ENCODE measurements at regions not wholly inside any gene's neighbourhood (a gene's known extent, or its start where the extent isn't known, plus 50 kb on each side); places are given as distances from the start of the nearest gene placed in this dataset.

DNA sequence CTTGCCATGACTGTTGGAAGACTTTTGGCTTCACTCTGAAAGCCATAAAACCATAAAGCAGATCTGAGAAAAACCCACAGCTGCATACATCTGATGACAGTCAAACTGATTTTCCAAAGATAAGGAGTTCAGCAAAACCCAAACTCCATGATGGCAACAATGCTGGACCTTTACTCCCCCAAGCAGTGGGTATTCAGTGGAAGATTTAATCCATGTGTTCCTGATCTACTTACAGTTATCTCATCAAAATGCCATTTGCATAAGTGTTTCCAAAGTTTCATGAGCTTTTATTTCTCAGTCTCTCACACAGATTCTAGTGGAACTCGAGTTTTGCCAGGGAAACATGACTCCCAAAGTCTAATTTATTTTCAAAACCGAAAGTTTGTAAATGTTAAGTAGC is 184.9 kb downstream of the ZC3H11B start:
- no peaks in the 10 kb centered on the region for H3K9me3 ChIP-seq (ENCODE audit: control insufficient read depth in 2 of 3, insufficient read depth in 1 of 3, low read length in 3 of 3)
- no peaks in the 10 kb centered on the region for H3K36me3 ChIP-seq (ENCODE audit: control insufficient read depth in 2 of 3, insufficient read depth in 3 of 3, low read length in 3 of 3)
- TF ChIP-seq, protein P1, sequence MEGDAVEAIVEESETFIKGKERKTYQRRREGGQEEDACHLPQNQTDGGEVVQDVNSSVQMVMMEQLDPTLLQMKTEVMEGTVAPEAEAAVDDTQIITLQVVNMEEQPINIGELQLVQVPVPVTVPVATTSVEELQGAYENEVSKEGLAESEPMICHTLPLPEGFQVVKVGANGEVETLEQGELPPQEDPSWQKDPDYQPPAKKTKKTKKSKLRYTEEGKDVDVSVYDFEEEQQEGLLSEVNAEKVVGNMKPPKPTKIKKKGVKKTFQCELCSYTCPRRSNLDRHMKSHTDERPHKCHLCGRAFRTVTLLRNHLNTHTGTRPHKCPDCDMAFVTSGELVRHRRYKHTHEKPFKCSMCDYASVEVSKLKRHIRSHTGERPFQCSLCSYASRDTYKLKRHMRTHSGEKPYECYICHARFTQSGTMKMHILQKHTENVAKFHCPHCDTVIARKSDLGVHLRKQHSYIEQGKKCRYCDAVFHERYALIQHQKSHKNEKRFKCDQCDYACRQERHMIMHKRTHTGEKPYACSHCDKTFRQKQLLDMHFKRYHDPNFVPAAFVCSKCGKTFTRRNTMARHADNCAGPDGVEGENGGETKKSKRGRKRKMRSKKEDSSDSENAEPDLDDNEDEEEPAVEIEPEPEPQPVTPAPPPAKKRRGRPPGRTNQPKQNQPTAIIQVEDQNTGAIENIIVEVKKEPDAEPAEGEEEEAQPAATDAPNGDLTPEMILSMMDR (IDR thresholded peaks at IDR 0.05; ENCODE audit: borderline replicate concordance, extremely low read depth, insufficient read depth): no peak
- H3K27ac ChIP-seq (ENCODE audit: low read depth in 2 of 2, low read length in 2 of 2): no peak overlapping the region
- no peak for FAIRE-seq
- no peaks in the 10 kb centered on the region for H3K27me3 ChIP-seq (ENCODE audit: control insufficient read depth, insufficient read depth, low read length)
- no peak for DNase-seq
- intact Hi-C loops (cut with DNase I): no loop called here
- no peaks in the 10 kb centered on the region for H3K4me1 ChIP-seq (ENCODE audit: control insufficient read depth in 2 of 3, insufficient read depth in 2 of 3, low read depth in 1 of 3, low read length in 3 of 3)
- no peak overlapping the region for H3K4me3 ChIP-seq (ENCODE audit: low read length in 3 of 3)
- H3K9ac ChIP-seq (ENCODE audit: low read length in 3 of 3): no peak overlapping the region

- no peaks in the 10 kb centered on the region for H3K4me1 ChIP-seq (ENCODE audit: control insufficient read depth in 2 of 3, insufficient read depth in 2 of 3, low read depth in 1 of 3, low read length in 3 of 3)
- no peak for DNase-seq
- no peak overlapping the region for H3K9ac ChIP-seq (ENCODE audit: low read length in 3 of 3)
- no peaks in the 10 kb centered on the region for H3K9me3 ChIP-seq (ENCODE audit: control insufficient read depth in 2 of 3, insufficient read depth in 1 of 3, low read length in 3 of 3)
- H3K27me3 ChIP-seq (ENCODE audit: control insufficient read depth, insufficient read depth, low read length): no peaks in the 10 kb centered on the region
- no peak overlapping the region for H3K27ac ChIP-seq (ENCODE audit: low read depth in 2 of 2, low read length in 2 of 2)
- intact Hi-C loops (cut with DNase I): no loop called here
- no peak overlapping the region for H3K4me3 ChIP-seq (ENCODE audit: low read length in 3 of 3)
- TF ChIP-seq, protein P1 (IDR thresholded peaks at IDR 0.05; ENCODE audit: borderline replicate concordance, extremely low read depth, insufficient read depth): no peak
- no peaks in the 10 kb centered on the region for H3K36me3 ChIP-seq (ENCODE audit: control insufficient read depth in 2 of 3, insufficient read depth in 3 of 3, low read length in 3 of 3)
- no peak for FAIRE-seq
Measured at GRCh38 chr1:219427403-219427802, 185.5 kb downstream of the ZC3H11B start.

GRCh38 chr1:219422811-219423598 is 189.9 kb downstream of the ZC3H11B start:
- no peak for DNase-seq

More at GRCh38 chr1:219422811-219423598, 189.9 kb downstream of the ZC3H11B start:
- no peak overlapping the region for H3K9ac ChIP-seq (ENCODE audit: low read length in 3 of 3)
- H3K36me3 ChIP-seq (ENCODE audit: control insufficient read depth in 2 of 3, insufficient read depth in 3 of 3, low read length in 3 of 3): no peaks in the 10 kb centered on the region
- no peak overlapping the region for H3K27ac ChIP-seq (ENCODE audit: low read depth in 2 of 2, low read length in 2 of 2)
- no peaks in the 10 kb centered on the region for H3K9me3 ChIP-seq (ENCODE audit: control insufficient read depth in 2 of 3, insufficient read depth in 1 of 3, low read length in 3 of 3)
- H3K4me3 ChIP-seq (ENCODE audit: low read length in 3 of 3): no peak overlapping the region
- TF ChIP-seq, protein P1 (IDR thresholded peaks at IDR 0.05; ENCODE audit: borderline replicate concordance, extremely low read depth, insufficient read depth): no peak
- intact Hi-C loops (cut with DNase I): no loop called here
- H3K4me1 ChIP-seq (ENCODE audit: control insufficient read depth in 2 of 3, insufficient read depth in 2 of 3, low read depth in 1 of 3, low read length in 3 of 3): peaks cover 0 to 4% (median 0%) of the 10 kb centered on the region in 3 donors
- no peaks in the 10 kb centered on the region for H3K27me3 ChIP-seq (ENCODE audit: control insufficient read depth, insufficient read depth, low read length)
- FAIRE-seq: no peak

All from kidney (tissue), 13 donors.